HEK293 (cell line): ENCODE measurements at regions not wholly inside any gene's neighbourhood (a gene's known extent, or its start where the extent isn't known, plus 50 kb on each side); places are given as distances from the start of the nearest gene placed in this dataset.

ENCODE experiments used
- PRDM1 ChIP-seq: fragments of 450-650 bp; formaldehyde crosslinking; IDR thresholded peaks from 2 replicates; pipeline ENCODE4; 2016; ENCODE audit warnings: missing biosample characterization, missing genetic modification characterization
- TRIM28 ChIP-seq: IDR thresholded peaks from 2 replicates; pipeline ENCODE4 v1.6.1; 2011; ENCODE audit warnings: low read length, control low read depth, borderline replicate concordance
- ZFP41 ChIP-seq: fragments of 450-650 bp; formaldehyde crosslinking; IDR thresholded peaks from 2 replicates; pipeline ENCODE4 v1.5.1; 2016; ENCODE audit warnings: missing biosample characterization, missing genetic modification characterization, borderline replicate concordance
- ZNF239 ChIP-seq: fragments of 450-650 bp; formaldehyde crosslinking; IDR thresholded peaks from 2 replicates; pipeline ENCODE4 v1.5.1; 2016; ENCODE audit warnings: missing biosample characterization, missing genetic modification characterization
- ZNF274 ChIP-seq, 2 experiments: fragments of 200-500 bp in 1 of 2; fragments of 450-650 bp in 1 of 2; sonication (Bioruptor generic) in 1 of 2; formaldehyde crosslinking in 1 of 2; IDR thresholded peaks; 2 replicates each; pipeline versions ENCODE4 v1.5.1 to v1.6.1; 2014 to 2016; ENCODE audit warnings: borderline replicate concordance in 1 of 2, inconsistent platforms in 1 of 2, low read length in 1 of 2, missing biosample characterization in 1 of 2, missing genetic modification characterization in 1 of 2
- TF ChIP-seq, protein P1 (sequence below): fragments of 450-650 bp; formaldehyde crosslinking; IDR thresholded peaks from 2 replicates; pipeline ENCODE4 v1.5.1; 2016; ENCODE audit warnings: missing biosample characterization, missing genetic modification characterization
- TF ChIP-seq, protein P2 (sequence below): fragments of 450-650 bp; IDR thresholded peaks from 2 replicates; pipeline ENCODE4 v1.5.1; 2018; ENCODE audit warnings: missing biosample characterization, missing genetic modification characterization
- TF ChIP-seq, protein P3 (sequence below): fragments of 450-650 bp; formaldehyde crosslinking; IDR thresholded peaks from 2 replicates; pipeline ENCODE4 v1.5.1; 2017; ENCODE audit warnings: missing biosample characterization, missing genetic modification characterization

DNA sequence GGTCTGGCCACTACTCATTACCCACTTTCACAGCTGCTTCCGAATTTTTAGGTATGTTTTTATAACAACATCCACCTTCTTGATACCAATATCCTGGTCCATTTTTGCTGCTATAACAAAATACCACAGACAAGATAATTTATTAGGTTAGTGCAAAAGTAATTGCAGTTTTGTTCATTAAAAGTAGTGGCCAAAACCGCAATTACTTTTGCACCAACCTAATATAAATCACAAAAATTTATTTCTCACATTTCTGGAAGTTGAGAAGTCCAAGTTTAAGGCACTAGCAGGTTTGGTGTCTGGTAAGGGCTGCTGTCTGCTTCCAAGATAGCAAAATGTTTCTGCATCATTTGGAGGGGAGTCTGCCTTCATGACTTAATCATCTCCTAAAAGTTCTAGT, 624.7 kb upstream of the ALCAM start:
- TF ChIP-seq ZNF274 (IDR thresholded peaks at IDR 0.05; ENCODE audit: low read length) (no peak), ZNF274 (tag by site-specific recombination; IDR thresholded peaks at IDR 0.05; ENCODE audit: borderline replicate concordance) (no peak), ZFP41 (no peak), ZNF239 (tag by site-specific recombination) (no peak), TRIM28 (no peak), PRDM1 (tag by site-specific recombination) (no peak)
- TF ChIP-seq, protein P1, sequence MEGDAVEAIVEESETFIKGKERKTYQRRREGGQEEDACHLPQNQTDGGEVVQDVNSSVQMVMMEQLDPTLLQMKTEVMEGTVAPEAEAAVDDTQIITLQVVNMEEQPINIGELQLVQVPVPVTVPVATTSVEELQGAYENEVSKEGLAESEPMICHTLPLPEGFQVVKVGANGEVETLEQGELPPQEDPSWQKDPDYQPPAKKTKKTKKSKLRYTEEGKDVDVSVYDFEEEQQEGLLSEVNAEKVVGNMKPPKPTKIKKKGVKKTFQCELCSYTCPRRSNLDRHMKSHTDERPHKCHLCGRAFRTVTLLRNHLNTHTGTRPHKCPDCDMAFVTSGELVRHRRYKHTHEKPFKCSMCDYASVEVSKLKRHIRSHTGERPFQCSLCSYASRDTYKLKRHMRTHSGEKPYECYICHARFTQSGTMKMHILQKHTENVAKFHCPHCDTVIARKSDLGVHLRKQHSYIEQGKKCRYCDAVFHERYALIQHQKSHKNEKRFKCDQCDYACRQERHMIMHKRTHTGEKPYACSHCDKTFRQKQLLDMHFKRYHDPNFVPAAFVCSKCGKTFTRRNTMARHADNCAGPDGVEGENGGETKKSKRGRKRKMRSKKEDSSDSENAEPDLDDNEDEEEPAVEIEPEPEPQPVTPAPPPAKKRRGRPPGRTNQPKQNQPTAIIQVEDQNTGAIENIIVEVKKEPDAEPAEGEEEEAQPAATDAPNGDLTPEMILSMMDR (tag by site-specific recombination) = no peak
- TF ChIP-seq, protein P2, sequence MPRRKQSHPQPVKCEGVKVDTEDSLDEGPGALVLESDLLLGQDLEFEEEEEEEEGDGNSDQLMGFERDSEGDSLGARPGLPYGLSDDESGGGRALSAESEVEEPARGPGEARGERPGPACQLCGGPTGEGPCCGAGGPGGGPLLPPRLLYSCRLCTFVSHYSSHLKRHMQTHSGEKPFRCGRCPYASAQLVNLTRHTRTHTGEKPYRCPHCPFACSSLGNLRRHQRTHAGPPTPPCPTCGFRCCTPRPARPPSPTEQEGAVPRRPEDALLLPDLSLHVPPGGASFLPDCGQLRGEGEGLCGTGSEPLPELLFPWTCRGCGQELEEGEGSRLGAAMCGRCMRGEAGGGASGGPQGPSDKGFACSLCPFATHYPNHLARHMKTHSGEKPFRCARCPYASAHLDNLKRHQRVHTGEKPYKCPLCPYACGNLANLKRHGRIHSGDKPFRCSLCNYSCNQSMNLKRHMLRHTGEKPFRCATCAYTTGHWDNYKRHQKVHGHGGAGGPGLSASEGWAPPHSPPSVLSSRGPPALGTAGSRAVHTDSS = no peak
- TF ChIP-seq, protein P3, sequence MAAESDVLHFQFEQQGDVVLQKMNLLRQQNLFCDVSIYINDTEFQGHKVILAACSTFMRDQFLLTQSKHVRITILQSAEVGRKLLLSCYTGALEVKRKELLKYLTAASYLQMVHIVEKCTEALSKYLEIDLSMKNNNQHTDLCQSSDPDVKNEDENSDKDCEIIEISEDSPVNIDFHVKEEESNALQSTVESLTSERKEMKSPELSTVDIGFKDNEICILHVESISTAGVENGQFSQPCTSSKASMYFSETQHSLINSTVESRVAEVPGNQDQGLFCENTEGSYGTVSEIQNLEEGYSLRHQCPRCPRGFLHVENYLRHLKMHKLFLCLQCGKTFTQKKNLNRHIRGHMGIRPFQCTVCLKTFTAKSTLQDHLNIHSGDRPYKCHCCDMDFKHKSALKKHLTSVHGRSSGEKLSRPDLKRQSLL (tag by site-specific recombination) = no peak
